CD4-positive, alpha-beta memory T cell (primary cell): ENCODE measurements at regions not wholly inside any gene's neighbourhood (a gene's known extent, or its start where the extent isn't known, plus 50 kb on each side); places are given as distances from the start of the nearest gene placed in this dataset.
"Not testable (repeated sequence)": the region's sequence is repeated elsewhere in the genome, so short reads cannot be mapped to it uniquely, and the experiment has no call there.

Experiments
- CTCF ChIA-PET: fragments of 350-600 bp; sonication (Branson Sonifier 250); formaldehyde crosslinking; loops from one replicate; lab custom pipeline; 2021; ENCODE audit warnings: inconsistent platforms; ENCODE audit not compliant: partially characterized antibody; lab: Charles Lee
- POLR2A ChIA-PET: fragments of 350-600 bp; sonication (Branson Sonifier 250); formaldehyde crosslinking; loops from one replicate; lab custom pipeline; 2021; ENCODE audit not compliant: partially characterized antibody; lab: Charles Lee
- DNase-seq, 5 donors: peaks; one replicate each; pipeline versions ENCODE4 v3.0.0 to v3.0.0-alpha.2; 2020 to 2022; ENCODE audit warnings: mixed read lengths in 1 of 5
- H3K27ac ChIP-seq: one replicate; pipeline ENCODE4 v1.7.0; 2013; ENCODE audit warnings: low read depth, low read length
- H3K27me3 ChIP-seq: 2 replicates; pipeline ENCODE4 v1.7.0; 2013; ENCODE audit warnings: mild to moderate bottlenecking, low read length, moderate library complexity; ENCODE audit not compliant: insufficient read depth
- H3K36me3 ChIP-seq: 2 replicates; pipeline ENCODE4 v1.7.0; 2013; ENCODE audit warnings: mild to moderate bottlenecking, low read length, moderate library complexity; ENCODE audit not compliant: insufficient read depth
- H3K4me1 ChIP-seq: 2 replicates; pipeline ENCODE4 v1.7.0; 2013; ENCODE audit warnings: mild to moderate bottlenecking, low read length, moderate library complexity; ENCODE audit not compliant: insufficient read depth
- H3K4me3 ChIP-seq, 2 donors: one replicate each; pipeline ENCODE4 v1.7.0; 2013; ENCODE audit warnings: low read length in 2 of 2, mild to moderate bottlenecking in 1 of 2
- H3K9me3 ChIP-seq, 2 donors: one replicate each; pipeline ENCODE4 v1.7.0; 2013; ENCODE audit warnings: low read length in 2 of 2, control low read depth in 1 of 2; ENCODE audit not compliant: control insufficient read depth in 1 of 2
- H3K27ac Mint-ChIP-seq, 7 donors: one replicate each; pipeline ENCODE4 v1.8.0; 2020 to 2021; ENCODE audit warnings: mixed read lengths in 7 of 7, mild to moderate bottlenecking in 6 of 7, inconsistent platforms in 3 of 7, moderate library complexity in 3 of 7
- H3K27me3 Mint-ChIP-seq, 2 donors: one replicate each; pipeline ENCODE4 v1.8.0; 2020 to 2021; ENCODE audit warnings: mixed read lengths in 2 of 2
- H3K36me3 Mint-ChIP-seq, 2 donors: one replicate each; pipeline ENCODE4 v1.8.0; 2020 to 2021; ENCODE audit warnings: mixed read lengths in 2 of 2, inconsistent platforms in 1 of 2, mild to moderate bottlenecking in 1 of 2
- H3K4me1 Mint-ChIP-seq, 4 donors: one replicate each; pipeline ENCODE4 v1.8.0; 2020 to 2021; ENCODE audit warnings: mixed read lengths in 4 of 4, mild to moderate bottlenecking in 1 of 4
- H3K4me3 Mint-ChIP-seq, 8 donors: one replicate each; pipeline ENCODE4 v1.8.0; 2020 to 2021; ENCODE audit warnings: mixed read lengths in 8 of 8, mild to moderate bottlenecking in 7 of 8, moderate library complexity in 6 of 8, inconsistent platforms in 3 of 8
- H3K9me3 Mint-ChIP-seq, 8 donors: one replicate each; pipeline ENCODE4 v1.8.0; 2020 to 2021; ENCODE audit warnings: mixed read lengths in 8 of 8, mild to moderate bottlenecking in 5 of 8, inconsistent platforms in 3 of 8, moderate library complexity in 1 of 8
- intact Hi-C: fragments of 100-400 bp; cut with micrococcal nuclease; formaldehyde crosslinking; loops from one replicate; pipeline ENCODE4 v1.15.1; 2023

DNA sequence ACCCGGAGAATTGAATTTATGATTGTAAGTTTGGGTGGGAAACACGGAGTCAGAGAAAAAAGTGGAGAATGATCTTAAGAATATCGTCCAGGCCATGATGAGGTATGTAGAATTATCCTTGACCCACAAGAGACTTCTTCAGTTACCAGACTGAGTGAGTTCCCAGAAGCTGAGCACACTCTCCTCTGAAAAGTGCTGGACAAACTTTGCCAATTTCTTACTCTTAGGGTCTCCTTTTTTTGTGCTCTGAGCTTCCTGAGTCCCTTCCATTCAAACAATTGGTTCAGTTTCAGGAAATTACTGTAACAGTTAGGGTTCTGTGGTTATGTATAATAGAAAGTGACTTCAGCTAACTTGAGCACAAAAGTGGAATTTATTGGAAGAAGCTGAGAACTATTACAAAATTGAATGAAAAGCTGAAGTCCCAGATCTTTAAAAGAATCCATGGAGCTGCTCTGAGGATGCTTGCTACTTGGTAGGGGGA, 50.6 kb upstream of the EHBP1 start:
- peaks cover 4 to 6% of the 10 kb centered on the region in 2 donors for H3K27me3 Mint-ChIP-seq
- no peak overlapping the region for H3K27ac Mint-ChIP-seq
- no peaks in the 10 kb centered on the region for H3K36me3 Mint-ChIP-seq
- ChIA-PET POLR2A (no interaction called here), CTCF (no interaction called here)
- Histone ChIP-seq H3K27me3 (no peaks in the 10 kb centered on the region), H3K36me3 (no peaks in the 10 kb centered on the region), H3K27ac (no peak overlapping the region), H3K4me3 (no peak overlapping the region), H3K4me1 (no peaks in the 10 kb centered on the region), H3K9me3 (no peaks in the 10 kb centered on the region)
- H3K4me1 Mint-ChIP-seq: peaks cover 0 to under 1% (median under 1%) of the 10 kb centered on the region in 4 donors
- no peak for DNase-seq
- H3K9me3 Mint-ChIP-seq: peaks cover 0 to 2% (median 0%) of the 10 kb centered on the region in 8 donors
- intact Hi-C loops: no loop called here
- no peak overlapping the region for H3K4me3 Mint-ChIP-seq

DNA sequence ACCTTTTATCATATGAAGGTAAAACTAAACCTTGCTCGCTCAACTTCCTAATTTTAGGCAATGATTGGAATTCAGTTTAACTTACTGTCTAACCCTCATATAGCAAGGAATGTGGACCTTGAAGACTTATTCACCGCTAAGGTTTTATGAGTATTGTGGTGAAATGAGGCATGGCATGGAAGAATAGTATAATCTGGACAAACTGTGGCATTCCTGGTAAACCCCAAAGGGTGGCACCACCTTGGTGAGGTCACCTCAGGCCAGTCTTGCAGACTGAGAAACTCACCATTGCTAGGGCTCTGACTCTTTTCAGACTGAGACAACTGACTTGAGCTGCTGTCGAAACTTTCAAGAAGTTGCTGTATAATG, 51.1 kb upstream of the EHBP1 start:
- Histone ChIP-seq H3K9me3 (no peaks in the 10 kb centered on the region), H3K4me1 (no peaks in the 10 kb centered on the region), H3K27me3 (no peaks in the 10 kb centered on the region), H3K36me3 (no peaks in the 10 kb centered on the region), H3K4me3 (no peak overlapping the region), H3K27ac (no peak overlapping the region)
- H3K4me3 Mint-ChIP-seq: no peak overlapping the region
- H3K9me3 Mint-ChIP-seq: peaks cover 0 to 4% (median 0%) of the 10 kb centered on the region in 8 donors
- intact Hi-C loops: no loop called here
- no peaks in the 10 kb centered on the region for H3K4me1 Mint-ChIP-seq
- no peak overlapping the region for H3K27ac Mint-ChIP-seq
- CTCF ChIA-PET: no interaction called here
- H3K36me3 Mint-ChIP-seq: no peaks in the 10 kb centered on the region
- no peak for DNase-seq
- peaks cover 4 to 7% of the 10 kb centered on the region in 2 donors for H3K27me3 Mint-ChIP-seq
- POLR2A ChIA-PET: no interaction called here

DNA sequence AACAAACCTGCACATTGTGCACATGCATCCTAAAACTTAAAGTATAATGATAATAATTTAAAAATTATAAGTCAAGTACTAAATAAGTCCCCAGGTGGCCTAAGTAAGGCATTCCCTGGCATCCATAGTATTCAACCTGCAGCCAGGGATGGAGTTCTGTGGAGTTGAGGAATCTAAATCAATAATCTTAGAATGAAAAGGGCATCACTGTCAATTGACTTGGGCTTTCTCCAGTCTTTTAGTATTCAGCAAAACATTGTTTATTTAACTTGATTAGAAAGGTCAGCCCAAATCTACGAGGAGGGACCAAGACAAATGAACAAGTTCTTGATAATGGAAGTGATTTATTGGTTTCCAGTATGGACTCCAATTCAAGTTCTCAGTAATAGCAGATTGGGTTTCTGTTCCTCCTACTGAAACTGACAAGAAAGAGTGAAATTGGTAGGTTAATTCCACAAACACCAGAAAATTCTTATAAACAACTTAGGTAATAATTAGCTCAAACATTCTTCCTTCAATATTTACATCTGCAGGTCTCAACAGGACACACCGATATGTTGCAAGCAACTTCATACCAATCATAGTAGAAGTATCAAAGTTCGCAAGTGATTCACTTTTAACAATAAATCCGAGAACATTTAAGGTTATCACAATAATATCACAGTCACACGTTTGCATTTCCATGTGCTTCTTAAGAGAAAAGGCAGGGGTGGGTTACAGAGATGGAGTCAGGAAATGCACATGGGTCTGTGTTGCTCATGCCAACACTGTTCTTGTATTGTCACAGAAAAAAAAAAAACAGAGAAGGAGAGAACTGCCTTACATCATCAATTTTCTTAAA, 51.7 kb upstream of the EHBP1 start:
- no peak for DNase-seq

DNA sequence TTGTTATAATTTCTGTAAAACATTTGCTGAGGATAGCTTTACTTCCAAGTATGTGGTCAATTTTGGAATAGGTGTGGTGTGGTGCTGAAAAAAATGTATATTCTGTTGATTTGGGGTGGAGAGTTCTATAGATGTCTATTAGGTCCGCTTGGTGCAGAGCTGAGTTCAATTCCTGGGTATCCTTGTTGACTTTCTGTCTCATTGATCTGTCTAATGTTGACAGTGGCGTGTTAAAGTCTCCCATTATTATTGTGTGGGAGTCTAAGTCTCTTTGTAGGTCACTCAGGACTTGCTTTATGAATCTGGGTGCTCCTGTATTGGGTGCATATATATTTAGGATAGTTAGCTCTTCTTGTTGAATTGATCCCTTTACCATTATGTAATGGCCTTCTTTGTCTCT, 56.4 kb upstream of the EHBP1 start:
- H3K9me3 Mint-ChIP-seq, H3K27me3 ChIP-seq, H3K27ac ChIP-seq, H3K27ac Mint-ChIP-seq, intact Hi-C loops, H3K36me3 Mint-ChIP-seq, H3K4me1 Mint-ChIP-seq, H3K9me3 ChIP-seq, H3K4me3 Mint-ChIP-seq, H3K4me3 ChIP-seq, CTCF ChIA-PET, POLR2A ChIA-PET, H3K27me3 Mint-ChIP-seq, DNase-seq, H3K4me1 ChIP-seq, H3K36me3 ChIP-seq: not testable (repeated sequence)

More for the DNA sequence above, 51.7 kb upstream of the EHBP1 start:
- ChIA-PET POLR2A (no interaction called here), CTCF (no interaction called here)
- H3K27me3 Mint-ChIP-seq: peaks cover 4 to 9% of the 10 kb centered on the region in 2 donors
- no peak overlapping the region for H3K4me3 ChIP-seq
- no peaks in the 10 kb centered on the region for H3K4me1 ChIP-seq
- no peak overlapping the region for H3K4me3 Mint-ChIP-seq
- H3K4me1 Mint-ChIP-seq: no peaks in the 10 kb centered on the region
- intact Hi-C loops: no loop called here
- H3K9me3 Mint-ChIP-seq: peaks cover 0 to 4% (median 0%) of the 10 kb centered on the region in 8 donors
- no peaks in the 10 kb centered on the region for H3K36me3 Mint-ChIP-seq
- no peaks in the 10 kb centered on the region for H3K27me3 ChIP-seq
- H3K27ac ChIP-seq: no peak overlapping the region
- H3K9me3 ChIP-seq: no peaks in the 10 kb centered on the region
- no peaks in the 10 kb centered on the region for H3K36me3 ChIP-seq
- H3K27ac Mint-ChIP-seq: no peak overlapping the region

DNA sequence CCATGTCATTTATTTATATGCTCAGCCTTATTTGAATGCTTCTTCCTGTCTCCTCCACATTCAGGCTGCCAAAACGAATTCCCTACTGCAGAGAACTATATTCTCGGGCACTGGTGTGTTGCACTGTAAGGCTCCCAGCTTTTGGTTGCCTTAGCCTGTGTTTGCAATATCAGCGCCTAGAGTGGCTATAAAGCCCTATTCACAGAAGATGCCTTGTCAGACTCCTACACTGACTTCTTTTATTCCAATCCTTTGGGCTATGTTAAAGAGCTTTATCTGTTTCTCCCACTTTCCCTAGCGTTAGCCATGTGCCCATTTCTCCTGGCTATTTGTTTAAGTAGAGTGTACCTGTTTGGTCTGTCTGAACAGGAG, 62.4 kb upstream of the EHBP1 start:
- ChIA-PET CTCF (no interaction called here), POLR2A (no interaction called here)
- no peaks in the 10 kb centered on the region for H3K9me3 ChIP-seq
- H3K4me3 ChIP-seq: no peak overlapping the region
- intact Hi-C loops: no loop called here
- no peak overlapping the region for H3K27ac ChIP-seq
- peaks cover 0 to 5% (median 0%) of the 10 kb centered on the region in 4 donors for H3K4me1 Mint-ChIP-seq
- no peaks in the 10 kb centered on the region for H3K36me3 ChIP-seq
- no peaks in the 10 kb centered on the region for H3K4me1 ChIP-seq
- no peaks in the 10 kb centered on the region for H3K36me3 Mint-ChIP-seq
- no peak for DNase-seq
- H3K27ac Mint-ChIP-seq: no peak overlapping the region
- H3K9me3 Mint-ChIP-seq: peaks cover 0 to 10% (median 3%) of the 10 kb centered on the region in 8 donors
- H3K27me3 ChIP-seq: no peaks in the 10 kb centered on the region
- H3K4me3 Mint-ChIP-seq: no peak overlapping the region
- H3K27me3 Mint-ChIP-seq: peaks cover 1 to 2% of the 10 kb centered on the region in 2 donors

DNA sequence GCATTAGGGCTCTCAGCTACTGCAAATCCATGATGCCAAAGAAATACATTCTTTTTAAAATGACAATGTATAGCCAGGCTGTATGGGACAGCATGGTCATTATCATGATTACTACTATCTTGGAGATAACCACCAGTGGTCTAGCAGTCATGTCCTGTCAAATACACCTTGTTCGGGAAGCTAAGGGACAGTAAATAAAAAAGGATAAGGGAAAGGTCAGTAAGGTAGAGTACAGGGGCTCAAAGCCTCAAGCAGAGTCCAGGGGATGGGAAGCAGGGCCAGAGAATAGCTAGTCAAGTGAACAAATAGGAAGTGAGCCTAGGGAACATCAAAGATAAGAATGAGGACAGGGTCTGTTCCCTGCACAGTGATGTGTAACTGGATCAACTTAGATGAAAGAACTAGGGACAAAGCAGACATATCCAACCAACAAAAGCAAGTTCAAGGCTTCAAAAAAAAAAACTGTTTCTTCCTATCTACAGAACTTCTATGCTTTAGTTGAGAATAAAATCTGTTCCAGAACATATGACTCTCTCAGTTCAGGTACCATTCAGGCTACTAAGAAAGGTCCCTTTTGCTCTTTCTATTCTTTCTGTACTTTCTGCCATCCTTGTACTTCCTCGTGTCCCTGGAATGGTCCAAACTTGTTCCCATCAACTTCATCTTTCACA, 62.9 kb upstream of the EHBP1 start:
- Mint-ChIP-seq H3K9me3 (peaks cover 0 to 14% (median 3%) of the 10 kb centered on the region in 8 donors), H3K36me3 (no peaks in the 10 kb centered on the region), H3K4me3 (no peak overlapping the region), H3K27ac (no peak overlapping the region), H3K4me1 (peaks cover 0 to 5% (median 0%) of the 10 kb centered on the region in 4 donors), H3K27me3 (peaks cover 1 to 2% of the 10 kb centered on the region in 2 donors)
- ChIA-PET CTCF (no interaction called here), POLR2A (no interaction called here)
- H3K9me3 ChIP-seq: no peaks in the 10 kb centered on the region
- no peak overlapping the region for H3K4me3 ChIP-seq
- H3K36me3 ChIP-seq: no peaks in the 10 kb centered on the region
- H3K27me3 ChIP-seq: no peaks in the 10 kb centered on the region
- DNase-seq: no peak
- H3K27ac ChIP-seq: no peak overlapping the region
- no peaks in the 10 kb centered on the region for H3K4me1 ChIP-seq
- intact Hi-C loops: no loop called here

DNA sequence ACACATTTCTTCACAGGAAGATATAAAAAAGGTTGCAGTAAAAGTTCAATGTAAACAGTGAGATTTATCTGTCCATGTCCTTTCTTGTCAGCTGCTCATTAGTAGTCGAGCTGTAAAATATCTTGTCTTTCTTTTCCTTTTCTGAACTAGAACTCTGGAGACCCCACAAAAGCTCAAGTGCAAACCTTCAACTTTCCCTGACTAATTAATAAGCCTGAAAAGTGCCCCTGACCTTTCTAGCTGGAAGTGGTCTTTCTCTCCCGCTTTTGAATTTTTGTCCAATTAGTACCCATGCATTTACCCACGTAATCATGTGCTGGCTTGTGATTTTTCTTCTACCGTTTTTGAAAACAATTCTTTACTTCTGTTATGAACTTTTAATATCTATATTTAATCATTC, 63.6 kb upstream of the EHBP1 start:
- H3K27me3 ChIP-seq: no peaks in the 10 kb centered on the region
- intact Hi-C loops: no loop called here
- H3K4me1 Mint-ChIP-seq: peaks cover 0 to 5% (median 0%) of the 10 kb centered on the region in 4 donors
- peaks cover 0 to 14% (median 3%) of the 10 kb centered on the region in 8 donors for H3K9me3 Mint-ChIP-seq
- H3K36me3 ChIP-seq: no peaks in the 10 kb centered on the region
- H3K4me3 ChIP-seq: no peak overlapping the region
- H3K27ac Mint-ChIP-seq: no peak overlapping the region
- ChIA-PET CTCF (no interaction called here), POLR2A (no interaction called here)
- H3K27ac ChIP-seq: no peak overlapping the region
- peaks cover 1 to 2% of the 10 kb centered on the region in 2 donors for H3K27me3 Mint-ChIP-seq
- DNase-seq: no peak
- no peaks in the 10 kb centered on the region for H3K36me3 Mint-ChIP-seq
- no peaks in the 10 kb centered on the region for H3K9me3 ChIP-seq
- H3K4me3 Mint-ChIP-seq: no peak overlapping the region
- H3K4me1 ChIP-seq: no peaks in the 10 kb centered on the region
